PC-3 (cell line): ENCODE measurements at regions not wholly inside any gene's neighbourhood (a gene's known extent, or its start where the extent isn't known, plus 50 kb on each side); places are given as distances from the start of the nearest gene placed in this dataset.
"Not testable (repeated sequence)": the region's sequence is repeated elsewhere in the genome, so short reads cannot be mapped to it uniquely, and the experiment has no call there.

ENCODE experiments used
- EZH2 ChIP-seq: fragments of 300-600 bp; sonication (generic); IDR thresholded peaks from one replicate; pipeline ENCODE4 v1.6.1; 2017; ENCODE audit warnings: antibody characterized with exemption, mild to moderate bottlenecking, low read length; ENCODE audit not compliant: unreplicated experiment
- EZH2phosphoT487 ChIP-seq: fragments of 300-600 bp; sonication (generic); IDR thresholded peaks from 2 replicates; pipeline ENCODE4 v1.6.1; 2018; ENCODE audit warnings: mild to moderate bottlenecking, antibody characterized with exemption, low read length, borderline replicate concordance
- TF ChIP-seq, protein P1 (sequence below): fragments of 300-600 bp; sonication (generic); conservative IDR thresholded peaks from 2 replicates; pipeline ENCODE4 v1.5.1; 2017; ENCODE audit warnings: antibody characterized with exemption, low read depth, mild to moderate bottlenecking, low read length

DNA sequence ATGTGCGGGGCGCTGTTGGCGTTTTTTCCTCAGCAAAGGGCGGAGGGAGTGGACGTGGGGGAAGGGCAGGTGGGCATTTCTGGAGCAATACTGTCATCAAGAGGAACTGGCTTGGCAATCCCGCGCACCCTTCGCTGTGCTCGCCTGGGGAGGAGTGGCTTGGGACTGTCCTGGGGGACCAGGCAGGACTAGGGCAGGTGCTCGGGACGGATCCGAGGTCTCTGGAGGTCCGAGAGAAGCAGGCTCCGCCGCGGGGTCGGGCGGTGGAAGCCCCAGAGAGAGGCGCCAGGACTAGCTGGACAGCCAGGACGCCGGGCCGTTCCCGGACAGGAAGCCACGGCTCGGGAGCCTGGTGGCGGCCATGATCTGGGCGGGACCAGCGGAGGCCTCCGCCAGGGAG lies 282.5 kb upstream of the AGTR2 start:
- TF ChIP-seq, protein P1, sequence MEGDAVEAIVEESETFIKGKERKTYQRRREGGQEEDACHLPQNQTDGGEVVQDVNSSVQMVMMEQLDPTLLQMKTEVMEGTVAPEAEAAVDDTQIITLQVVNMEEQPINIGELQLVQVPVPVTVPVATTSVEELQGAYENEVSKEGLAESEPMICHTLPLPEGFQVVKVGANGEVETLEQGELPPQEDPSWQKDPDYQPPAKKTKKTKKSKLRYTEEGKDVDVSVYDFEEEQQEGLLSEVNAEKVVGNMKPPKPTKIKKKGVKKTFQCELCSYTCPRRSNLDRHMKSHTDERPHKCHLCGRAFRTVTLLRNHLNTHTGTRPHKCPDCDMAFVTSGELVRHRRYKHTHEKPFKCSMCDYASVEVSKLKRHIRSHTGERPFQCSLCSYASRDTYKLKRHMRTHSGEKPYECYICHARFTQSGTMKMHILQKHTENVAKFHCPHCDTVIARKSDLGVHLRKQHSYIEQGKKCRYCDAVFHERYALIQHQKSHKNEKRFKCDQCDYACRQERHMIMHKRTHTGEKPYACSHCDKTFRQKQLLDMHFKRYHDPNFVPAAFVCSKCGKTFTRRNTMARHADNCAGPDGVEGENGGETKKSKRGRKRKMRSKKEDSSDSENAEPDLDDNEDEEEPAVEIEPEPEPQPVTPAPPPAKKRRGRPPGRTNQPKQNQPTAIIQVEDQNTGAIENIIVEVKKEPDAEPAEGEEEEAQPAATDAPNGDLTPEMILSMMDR, result not testable (repeated sequence)
- not testable (repeated sequence) for TF ChIP-seq EZH2, EZH2phosphoT487
